GM23338 (cell line): ENCODE measurements at regions not wholly inside any gene's neighbourhood (a gene's known extent, or its start where the extent isn't known, plus 50 kb on each side); places are given as distances from the start of the nearest gene placed in this dataset.

Experiments used
- ATAC-seq: fragments of 200-7000 bp; cut with Tn5 transposase; 3 replicates; pipeline ENCODE4 v1.9.1; 2020
- DNase-seq: peaks from one replicate; pipeline ENCODE4 v3.0.0-alpha.2; 2015; ENCODE audit warnings: low spot score
- H2AFZ ChIP-seq: fragments of 200-600 bp; sonication (generic); 2 replicates; pipeline ENCODE4 v1.8.0; 2016; ENCODE audit warnings: antibody characterized with exemption, mild to moderate bottlenecking, moderate library complexity
- H3F3A ChIP-seq: fragments of 200-600 bp; sonication (generic); replicated peaks from 2 replicates; pipeline ENCODE4 v1.8.0; 2017; ENCODE audit warnings: antibody characterized with exemption, mixed run types, low read depth
- H3K27ac ChIP-seq: fragments of 200-600 bp; sonication (generic); 2 replicates; pipeline ENCODE4 v1.6.1; 2016; ENCODE audit warnings: low read depth
- H3K27me3 ChIP-seq: fragments of 200-600 bp; sonication (generic); 2 replicates; pipeline ENCODE4 v1.8.0; 2016; ENCODE audit warnings: mild to moderate bottlenecking, mixed run types, moderate library complexity; ENCODE audit not compliant: insufficient read depth
- H3K36me3 ChIP-seq: fragments of 200-600 bp; sonication (generic); 2 replicates; pipeline ENCODE4 v1.8.0; 2016; ENCODE audit warnings: mild to moderate bottlenecking; ENCODE audit not compliant: insufficient read depth
- H3K4me1 ChIP-seq: fragments of 200-600 bp; sonication (generic); 2 replicates; pipeline ENCODE4 v1.8.0; 2016; ENCODE audit warnings: mild to moderate bottlenecking, moderate library complexity; ENCODE audit not compliant: insufficient read depth
- H3K4me2 ChIP-seq: fragments of 200-600 bp; sonication (generic); 2 replicates; pipeline ENCODE4 v1.7.1; 2017; ENCODE audit warnings: mixed run types
- H3K4me3 ChIP-seq: fragments of 200-600 bp; sonication (generic); 2 replicates; pipeline ENCODE4 v1.6.1; 2016; ENCODE audit warnings: mixed run types
- H3K79me2 ChIP-seq: fragments of 200-600 bp; sonication (generic); replicated peaks from 2 replicates; pipeline ENCODE4 v1.8.0; 2017; ENCODE audit warnings: mild to moderate bottlenecking; ENCODE audit not compliant: insufficient read depth
- H3K9me2 ChIP-seq: fragments of 200-600 bp; sonication (generic); 2 replicates; pipeline ENCODE4 v1.8.0; 2017; ENCODE audit not compliant: insufficient read depth
- H4K20me1 ChIP-seq: fragments of 200-600 bp; sonication (generic); replicated peaks from 2 replicates; pipeline ENCODE4 v1.8.0; 2017; ENCODE audit warnings: mild to moderate bottlenecking; ENCODE audit not compliant: insufficient read depth
- H3K27ac Mint-ChIP-seq: 2 replicates; pipeline ENCODE4 v1.8.0; 2020; ENCODE audit warnings: inconsistent platforms, mild to moderate bottlenecking, moderate library complexity, mixed read lengths
- H3K27me3 Mint-ChIP-seq: 3 replicates; pipeline ENCODE4 v1.8.0; 2022; ENCODE audit warnings: low read depth, mild to moderate bottlenecking, moderate library complexity, mixed read lengths, inconsistent platforms; ENCODE audit not compliant: insufficient read depth, poor library complexity
- H3K36me3 Mint-ChIP-seq: 3 replicates; pipeline ENCODE4 v1.8.0; 2021; ENCODE audit warnings: low read depth, mild to moderate bottlenecking, inconsistent platforms, moderate library complexity, mixed read lengths
- H3K4me1 Mint-ChIP-seq: 3 replicates; pipeline ENCODE4 v1.8.0; 2020; ENCODE audit warnings: mild to moderate bottlenecking, inconsistent platforms, mixed read lengths
- H3K4me3 Mint-ChIP-seq: 3 replicates; pipeline ENCODE4 v1.8.0; 2021; ENCODE audit warnings: moderate library complexity, mild to moderate bottlenecking, inconsistent platforms, mixed read lengths
- H3K9me3 Mint-ChIP-seq: 3 replicates; pipeline ENCODE4 v1.8.0; 2020; ENCODE audit warnings: moderate library complexity, mild to moderate bottlenecking, inconsistent platforms, mixed read lengths
- CREB1 ChIP-seq: fragments of 250-450 bp; sonication (Bioruptor Pico); IDR thresholded peaks from 2 replicates; pipeline ENCODE4 v1.5.0; 2020; ENCODE audit warnings: low read depth, mild to moderate bottlenecking, moderate library complexity
- ETS1 ChIP-seq: IDR thresholded peaks from 2 replicates; pipeline ENCODE4 v1.6.1; 2016; ENCODE audit warnings: antibody characterized with exemption
- EZH2phosphoT487 ChIP-seq: fragments of 200-600 bp; sonication (generic); IDR thresholded peaks from one replicate; pipeline ENCODE4 v1.8.1; 2018; ENCODE audit warnings: antibody characterized with exemption; ENCODE audit not compliant: unreplicated experiment
- NANOG ChIP-seq: IDR thresholded peaks from 2 replicates; pipeline ENCODE4 v1.6.1; 2016; ENCODE audit warnings: antibody characterized with exemption, borderline replicate concordance
- STAT1 ChIP-seq: IDR thresholded peaks from one replicate; pipeline ENCODE4 v1.6.1; 2016; ENCODE audit warnings: antibody characterized with exemption; ENCODE audit not compliant: unreplicated experiment
- ZNF114 ChIP-seq: fragments of 250-450 bp; sonication (Bioruptor Pico); IDR thresholded peaks from 2 replicates; pipeline ENCODE4 v1.5.0; 2020; ENCODE audit warnings: mild to moderate bottlenecking, moderate library complexity
- TF ChIP-seq, protein P1 (sequence below): IDR thresholded peaks from one replicate; pipeline ENCODE4 v1.6.1; 2018; ENCODE audit warnings: antibody characterized with exemption; ENCODE audit not compliant: unreplicated experiment
- TF ChIP-seq, protein P2 (sequence below), 2 experiments: fragments of 200-600 bp in 1 of 2; sonication (generic) in 1 of 2; conservative IDR thresholded peaks; 2 replicates each; pipeline versions ENCODE4 v1.5.1 to v1.6.1; 2016 to 2017; ENCODE audit warnings: antibody characterized with exemption in 2 of 2, low read depth in 2 of 2, mild to moderate bottlenecking in 2 of 2, moderate library complexity in 1 of 2

DNA sequence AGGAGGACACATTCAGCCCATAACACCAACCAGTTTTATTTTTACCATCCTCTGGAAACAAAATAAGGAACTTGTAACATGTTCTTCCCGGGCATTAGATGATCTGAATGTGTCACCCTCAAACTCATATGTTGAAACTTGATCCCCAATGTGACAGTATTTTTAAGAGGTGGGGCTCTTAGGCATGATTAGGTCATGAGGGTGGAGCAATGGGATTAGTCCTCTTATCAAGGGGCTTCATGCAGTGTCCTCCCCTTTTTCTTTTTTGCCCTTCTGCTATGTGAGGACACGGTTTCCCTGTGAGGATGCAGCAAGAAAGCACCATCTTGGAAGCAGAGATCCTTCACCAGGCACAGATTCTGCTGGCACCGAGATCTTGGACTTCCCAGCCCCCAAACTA is 401.5 kb upstream of the TRIB2 start (continued):
- TF ChIP-seq, protein P1, sequence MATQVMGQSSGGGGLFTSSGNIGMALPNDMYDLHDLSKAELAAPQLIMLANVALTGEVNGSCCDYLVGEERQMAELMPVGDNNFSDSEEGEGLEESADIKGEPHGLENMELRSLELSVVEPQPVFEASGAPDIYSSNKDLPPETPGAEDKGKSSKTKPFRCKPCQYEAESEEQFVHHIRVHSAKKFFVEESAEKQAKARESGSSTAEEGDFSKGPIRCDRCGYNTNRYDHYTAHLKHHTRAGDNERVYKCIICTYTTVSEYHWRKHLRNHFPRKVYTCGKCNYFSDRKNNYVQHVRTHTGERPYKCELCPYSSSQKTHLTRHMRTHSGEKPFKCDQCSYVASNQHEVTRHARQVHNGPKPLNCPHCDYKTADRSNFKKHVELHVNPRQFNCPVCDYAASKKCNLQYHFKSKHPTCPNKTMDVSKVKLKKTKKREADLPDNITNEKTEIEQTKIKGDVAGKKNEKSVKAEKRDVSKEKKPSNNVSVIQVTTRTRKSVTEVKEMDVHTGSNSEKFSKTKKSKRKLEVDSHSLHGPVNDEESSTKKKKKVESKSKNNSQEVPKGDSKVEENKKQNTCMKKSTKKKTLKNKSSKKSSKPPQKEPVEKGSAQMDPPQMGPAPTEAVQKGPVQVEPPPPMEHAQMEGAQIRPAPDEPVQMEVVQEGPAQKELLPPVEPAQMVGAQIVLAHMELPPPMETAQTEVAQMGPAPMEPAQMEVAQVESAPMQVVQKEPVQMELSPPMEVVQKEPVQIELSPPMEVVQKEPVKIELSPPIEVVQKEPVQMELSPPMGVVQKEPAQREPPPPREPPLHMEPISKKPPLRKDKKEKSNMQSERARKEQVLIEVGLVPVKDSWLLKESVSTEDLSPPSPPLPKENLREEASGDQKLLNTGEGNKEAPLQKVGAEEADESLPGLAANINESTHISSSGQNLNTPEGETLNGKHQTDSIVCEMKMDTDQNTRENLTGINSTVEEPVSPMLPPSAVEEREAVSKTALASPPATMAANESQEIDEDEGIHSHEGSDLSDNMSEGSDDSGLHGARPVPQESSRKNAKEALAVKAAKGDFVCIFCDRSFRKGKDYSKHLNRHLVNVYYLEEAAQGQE, result no peak
- TF ChIP-seq ETS1, result no peak

DNA sequence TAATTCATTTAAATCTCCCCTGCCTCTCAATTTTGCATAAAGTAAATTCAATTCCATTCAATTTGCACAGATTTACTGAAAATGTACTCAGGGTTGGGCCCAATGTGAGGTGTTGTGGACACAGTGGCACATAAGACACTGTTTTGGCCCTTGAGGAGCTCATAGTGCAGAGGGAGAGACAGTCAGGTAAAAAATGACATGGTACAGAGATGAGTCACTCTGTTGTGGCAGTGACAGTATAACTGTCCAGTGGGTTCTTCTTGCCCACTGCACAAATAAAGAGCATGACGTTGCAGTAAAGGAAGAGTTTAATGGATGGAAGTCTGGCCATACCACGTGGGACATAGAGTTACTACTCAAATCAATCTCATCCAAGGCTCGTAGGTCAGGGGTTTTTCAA is 400.3 kb upstream of the TRIB2 start:
- H3K4me3 Mint-ChIP-seq, result no peak overlapping the region
- H3K9me3 Mint-ChIP-seq, result no peaks in the 10 kb centered on the region; the same call in 2 of the 3 replicates
- H3K36me3 Mint-ChIP-seq, result no peaks in the 10 kb centered on the region; the same call in 2 of the 3 replicates
- H3K9me2 ChIP-seq, result peaks cover 15% of the 10 kb centered on the region; the same call in 1 of the 2 replicates
- H3K27ac ChIP-seq, result no peak overlapping the region
- DNase-seq (no peak), ATAC-seq (no peak)
- peaks cover 8% of the 10 kb centered on the region for H3K4me1 ChIP-seq
- H3K36me3 ChIP-seq, result no peaks in the 10 kb centered on the region
- peaks cover 27% of the 10 kb centered on the region for H3K4me1 Mint-ChIP-seq
- no peak for TF ChIP-seq STAT1
- TF ChIP-seq, protein P2, sequence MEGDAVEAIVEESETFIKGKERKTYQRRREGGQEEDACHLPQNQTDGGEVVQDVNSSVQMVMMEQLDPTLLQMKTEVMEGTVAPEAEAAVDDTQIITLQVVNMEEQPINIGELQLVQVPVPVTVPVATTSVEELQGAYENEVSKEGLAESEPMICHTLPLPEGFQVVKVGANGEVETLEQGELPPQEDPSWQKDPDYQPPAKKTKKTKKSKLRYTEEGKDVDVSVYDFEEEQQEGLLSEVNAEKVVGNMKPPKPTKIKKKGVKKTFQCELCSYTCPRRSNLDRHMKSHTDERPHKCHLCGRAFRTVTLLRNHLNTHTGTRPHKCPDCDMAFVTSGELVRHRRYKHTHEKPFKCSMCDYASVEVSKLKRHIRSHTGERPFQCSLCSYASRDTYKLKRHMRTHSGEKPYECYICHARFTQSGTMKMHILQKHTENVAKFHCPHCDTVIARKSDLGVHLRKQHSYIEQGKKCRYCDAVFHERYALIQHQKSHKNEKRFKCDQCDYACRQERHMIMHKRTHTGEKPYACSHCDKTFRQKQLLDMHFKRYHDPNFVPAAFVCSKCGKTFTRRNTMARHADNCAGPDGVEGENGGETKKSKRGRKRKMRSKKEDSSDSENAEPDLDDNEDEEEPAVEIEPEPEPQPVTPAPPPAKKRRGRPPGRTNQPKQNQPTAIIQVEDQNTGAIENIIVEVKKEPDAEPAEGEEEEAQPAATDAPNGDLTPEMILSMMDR (conservative IDR thresholded peaks at IDR 0.05; ENCODE audit: low read depth in 2 of 2), result no peak
- TF ChIP-seq NANOG, result no peak
- H3K79me2 ChIP-seq, result no peaks in the 10 kb centered on the region
- H3K27me3 Mint-ChIP-seq, result no peaks in the 10 kb centered on the region
- H2AFZ ChIP-seq, result no peak overlapping the region
- H3K27ac Mint-ChIP-seq, result no peak overlapping the region
- H3K27me3 ChIP-seq, result no peaks in the 10 kb centered on the region
- no peak overlapping the region for H3K4me3 ChIP-seq
- no peaks in the 10 kb centered on the region for H4K20me1 ChIP-seq
- H3F3A ChIP-seq, result peaks cover 6% of the 10 kb centered on the region; the same call in 1 of the 2 replicates
- H3K4me2 ChIP-seq, result no peak overlapping the region

- H3K27me3 Mint-ChIP-seq, result no peaks in the 10 kb centered on the region
- H3K4me3 Mint-ChIP-seq, result no peak overlapping the region
- no peak overlapping the region for H3K4me3 ChIP-seq
- H3K4me1 Mint-ChIP-seq, result peaks cover 27% of the 10 kb centered on the region
- no peaks in the 10 kb centered on the region for H3K36me3 ChIP-seq
- DNase-seq (no peak), ATAC-seq (no peak)
- no peak overlapping the region; the same call in 1 of the 2 replicates for H3K27ac Mint-ChIP-seq
- peaks cover 6% of the 10 kb centered on the region; the same call in 1 of the 2 replicates for H3F3A ChIP-seq
- H3K27ac ChIP-seq, result no peak overlapping the region
- H2AFZ ChIP-seq, result no peak overlapping the region
- H4K20me1 ChIP-seq, result no peaks in the 10 kb centered on the region
- H3K79me2 ChIP-seq, result no peaks in the 10 kb centered on the region
- H3K4me1 ChIP-seq, result peaks cover 8% of the 10 kb centered on the region
- H3K4me2 ChIP-seq, result no peak overlapping the region
- no peaks in the 10 kb centered on the region; the same call in 2 of the 3 replicates for H3K36me3 Mint-ChIP-seq
- no peaks in the 10 kb centered on the region; the same call in 2 of the 3 replicates for H3K9me3 Mint-ChIP-seq
- peaks cover 15% of the 10 kb centered on the region; the same call in 1 of the 2 replicates for H3K9me2 ChIP-seq
- no peaks in the 10 kb centered on the region for H3K27me3 ChIP-seq
- TF ChIP-seq, protein P1, result no peak
- TF ChIP-seq ZNF114 (CRISPR knock-in tag), result no peak
- TF ChIP-seq CREB1 (CRISPR knock-in tag), result no peak
- TF ChIP-seq NANOG, result no peak
- TF ChIP-seq ETS1, result no peak
- TF ChIP-seq EZH2phosphoT487, result no peak
- TF ChIP-seq, protein P2 (conservative IDR thresholded peaks at IDR 0.05; ENCODE audit: low read depth in 2 of 2), result no peak
These were observed 399.4 kb upstream of the TRIB2 start for GRCh38 chr2:12317286-12317685.
